ENCODE measurements at regions not wholly inside any gene's neighbourhood (a gene's known extent, or its start where the extent isn't known, plus 50 kb on each side); places are given as distances from the start of the nearest gene placed in this dataset.

DNA sequence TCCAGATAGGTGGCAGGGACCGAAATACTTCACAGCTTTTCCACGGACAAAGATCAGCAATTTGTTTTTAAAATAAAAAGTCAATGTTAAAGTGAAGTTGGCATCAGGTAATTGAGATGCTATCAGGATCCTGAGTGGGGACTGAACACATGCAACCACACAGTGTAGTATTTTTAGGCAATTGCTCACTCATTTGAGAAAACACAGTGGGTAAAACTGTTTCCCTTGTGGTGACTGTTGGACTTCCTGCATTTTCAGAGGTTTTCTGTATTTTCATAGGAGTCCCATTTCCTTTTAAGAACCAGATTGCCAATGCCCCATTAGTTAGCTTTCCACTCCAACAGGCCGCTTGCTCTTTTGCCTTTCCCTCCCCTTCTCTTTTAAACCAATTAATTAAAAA, 159.5 kb upstream of the ZNF32 start:
- no peaks in the 10 kb centered on the region for H3K27me3 Mint-ChIP-seq
- H3K9me3 Mint-ChIP-seq = no peaks in the 10 kb centered on the region
- H3K4me1 ChIP-seq (ENCODE audit: insufficient read depth, low read length) = peaks cover 19% of the 10 kb centered on the region
- H3K36me3 Mint-ChIP-seq (ENCODE audit: low read depth) = no peaks in the 10 kb centered on the region
- H3K36me3 ChIP-seq (ENCODE audit: insufficient read depth, low read length) = no peaks in the 10 kb centered on the region
- peaks cover 54% of the 10 kb centered on the region for H3K4me1 Mint-ChIP-seq (ENCODE audit: low read depth)
- POLR2A ChIA-PET = no interaction called here
- DNase-seq = peak in 1 of 14 experiments; percentile 18
- H3K9me3 ChIP-seq (ENCODE audit: control insufficient read depth in 1 of 2, insufficient read depth in 1 of 2, low read length in 2 of 2) = no peaks in the 10 kb centered on the region
- CTCF ChIA-PET = interaction anchor here (0.6 kb wide), 1 partner anchor 38 kb away, joined by 3 read pairs; no protein-coding TSS in a partner anchor
- H3K27ac Mint-ChIP-seq = peak overlapping the region; percentile 19
- no peak overlapping the region for H3K4me3 Mint-ChIP-seq
- peak overlapping the region in 1 of 2 donors; percentile 18 for H3K27ac ChIP-seq (ENCODE audit: low read depth in 1 of 2, low read length in 2 of 2)
- no peak for ATAC-seq (ENCODE audit: poor library complexity)
- TF ChIP-seq, protein P1, sequence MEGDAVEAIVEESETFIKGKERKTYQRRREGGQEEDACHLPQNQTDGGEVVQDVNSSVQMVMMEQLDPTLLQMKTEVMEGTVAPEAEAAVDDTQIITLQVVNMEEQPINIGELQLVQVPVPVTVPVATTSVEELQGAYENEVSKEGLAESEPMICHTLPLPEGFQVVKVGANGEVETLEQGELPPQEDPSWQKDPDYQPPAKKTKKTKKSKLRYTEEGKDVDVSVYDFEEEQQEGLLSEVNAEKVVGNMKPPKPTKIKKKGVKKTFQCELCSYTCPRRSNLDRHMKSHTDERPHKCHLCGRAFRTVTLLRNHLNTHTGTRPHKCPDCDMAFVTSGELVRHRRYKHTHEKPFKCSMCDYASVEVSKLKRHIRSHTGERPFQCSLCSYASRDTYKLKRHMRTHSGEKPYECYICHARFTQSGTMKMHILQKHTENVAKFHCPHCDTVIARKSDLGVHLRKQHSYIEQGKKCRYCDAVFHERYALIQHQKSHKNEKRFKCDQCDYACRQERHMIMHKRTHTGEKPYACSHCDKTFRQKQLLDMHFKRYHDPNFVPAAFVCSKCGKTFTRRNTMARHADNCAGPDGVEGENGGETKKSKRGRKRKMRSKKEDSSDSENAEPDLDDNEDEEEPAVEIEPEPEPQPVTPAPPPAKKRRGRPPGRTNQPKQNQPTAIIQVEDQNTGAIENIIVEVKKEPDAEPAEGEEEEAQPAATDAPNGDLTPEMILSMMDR (IDR thresholded peaks at IDR 0.05) = no peak
- no peaks in the 10 kb centered on the region for H3K27me3 ChIP-seq (ENCODE audit: control insufficient read depth in 1 of 2, insufficient read depth in 2 of 2, low read length in 2 of 2)
- intact Hi-C loops (cut with DNase I, micrococcal nuclease) = no loop called here
- H3K4me3 ChIP-seq (ENCODE audit: low read length) = no peak overlapping the region

GRCh38 chr10:43806831-43807640, 158.4 kb upstream of the ZNF32 start:
- Mint-ChIP-seq H3K9me3 (no peaks in the 10 kb centered on the region), H3K4me3 (no peak overlapping the region), H3K36me3 (ENCODE audit: low read depth) (no peaks in the 10 kb centered on the region), H3K4me1 (ENCODE audit: low read depth) (peaks cover 49% of the 10 kb centered on the region), H3K27me3 (no peaks in the 10 kb centered on the region), H3K27ac (no peak overlapping the region)
- peak overlapping the region in 1 of 2 donors; percentile 11 for H3K27ac ChIP-seq (ENCODE audit: low read depth in 1 of 2, low read length in 2 of 2)
- no peak overlapping the region for H3K4me3 ChIP-seq (ENCODE audit: low read length)
- no peaks in the 10 kb centered on the region for H3K9me3 ChIP-seq (ENCODE audit: control insufficient read depth in 1 of 2, insufficient read depth in 1 of 2, low read length in 2 of 2)
- ChIA-PET CTCF (no interaction called here), POLR2A (no interaction called here)
- intact Hi-C loops (cut with DNase I, micrococcal nuclease) = no loop called here
- H3K27me3 ChIP-seq (ENCODE audit: control insufficient read depth in 1 of 2, insufficient read depth in 2 of 2, low read length in 2 of 2) = no peaks in the 10 kb centered on the region
- no peaks in the 10 kb centered on the region for H3K36me3 ChIP-seq (ENCODE audit: insufficient read depth, low read length)
- peaks cover 19% of the 10 kb centered on the region for H3K4me1 ChIP-seq (ENCODE audit: insufficient read depth, low read length)
- TF ChIP-seq, protein P1 (IDR thresholded peaks at IDR 0.05) = no peak
- no peak for ATAC-seq (ENCODE audit: poor library complexity)
- no peak for DNase-seq

DNA sequence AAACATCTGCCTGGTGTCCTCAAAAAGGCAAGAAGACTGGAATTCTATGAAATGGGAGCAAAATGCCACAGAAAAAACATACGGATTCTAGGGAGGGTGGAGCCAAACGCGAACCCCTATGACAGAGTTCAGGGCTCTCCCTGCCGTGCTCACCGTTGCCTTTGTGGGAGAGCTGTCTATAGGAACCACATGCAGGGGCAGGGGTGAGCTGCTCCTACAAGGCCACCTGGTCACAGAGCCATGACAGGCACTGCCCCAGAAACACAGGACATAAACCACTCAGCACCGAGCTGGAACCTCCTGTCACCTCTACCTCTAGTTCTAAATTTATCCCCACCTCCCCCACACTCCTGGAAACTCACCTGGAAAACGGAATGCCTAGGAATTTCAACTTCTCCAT, 155.1 kb upstream of the ZNF32 start:
- DNase-seq (no peak), ATAC-seq (ENCODE audit: poor library complexity) (no peak)
- peaks cover 28% of the 10 kb centered on the region for H3K4me1 Mint-ChIP-seq (ENCODE audit: low read depth)
- Histone ChIP-seq H3K27ac (ENCODE audit: low read depth in 1 of 2, low read length in 2 of 2) (no peak overlapping the region), H3K4me1 (ENCODE audit: insufficient read depth, low read length) (peaks cover 19% of the 10 kb centered on the region), H3K9me3 (ENCODE audit: control insufficient read depth in 1 of 2, insufficient read depth in 1 of 2, low read length in 2 of 2) (no peaks in the 10 kb centered on the region), H3K4me3 (ENCODE audit: low read length) (no peak overlapping the region), H3K27me3 (ENCODE audit: control insufficient read depth in 1 of 2, insufficient read depth in 2 of 2, low read length in 2 of 2) (no peaks in the 10 kb centered on the region), H3K36me3 (ENCODE audit: insufficient read depth, low read length) (no peaks in the 10 kb centered on the region)
- peaks cover 3% of the 10 kb centered on the region for H3K27me3 Mint-ChIP-seq
- H3K36me3 Mint-ChIP-seq (ENCODE audit: low read depth) = no peaks in the 10 kb centered on the region
- CTCF ChIA-PET = no interaction called here
- POLR2A ChIA-PET = no interaction called here
- H3K27ac Mint-ChIP-seq = no peak overlapping the region
- intact Hi-C loops (cut with DNase I, micrococcal nuclease) = no loop called here
- H3K9me3 Mint-ChIP-seq = no peaks in the 10 kb centered on the region
- H3K4me3 Mint-ChIP-seq = no peak overlapping the region
- TF ChIP-seq, protein P1 (IDR thresholded peaks at IDR 0.05) = no peak

Measured in CD4-positive, alpha-beta T cell (primary cell).